ENCODE measurements at regions not wholly inside any gene's neighbourhood (a gene's known extent, or its start where the extent isn't known, plus 50 kb on each side); places are given as distances from the start of the nearest gene placed in this dataset.

GRCh38 chr3:105083945-105084344 is 282.8 kb upstream of the ALCAM start (continued):
- no peak for TF ChIP-seq CHD7 (IDR thresholded peaks at IDR 0.05; ENCODE audit: insufficient replicate concordance, low read length)
- no peak for TF ChIP-seq FOSL1 (IDR thresholded peaks at IDR 0.05; ENCODE audit: insufficient read depth, low read depth, low read length)
- no peak for TF ChIP-seq TAF1 (IDR thresholded peaks at IDR 0.05; ENCODE audit: low read depth, low read length)
- no peak for TF ChIP-seq E2F6 (IDR thresholded peaks at IDR 0.05)
- no peak for TF ChIP-seq CHD1 (IDR thresholded peaks at IDR 0.05; ENCODE audit: low read depth, low read length)
- TF ChIP-seq HDAC2 (IDR thresholded peaks at IDR 0.05; ENCODE audit: borderline replicate concordance in 1 of 2, low read depth in 2 of 2, low read length in 2 of 2) = no peak
- no peak for TF ChIP-seq POLR2A (IDR thresholded peaks at IDR 0.05; ENCODE audit: control extremely low read depth in 1 of 2, low read depth in 2 of 2, low read length in 2 of 2)
- TF ChIP-seq TAF7 (optimal IDR thresholded peaks at IDR 0.05; ENCODE audit: borderline replicate concordance, low read depth, low read length) = no peak
- no peak for TF ChIP-seq RXRA (IDR thresholded peaks at IDR 0.05; ENCODE audit: insufficient read depth, low read depth, low read length)
- no peak for TF ChIP-seq EP300 (IDR thresholded peaks at IDR 0.05; ENCODE audit: borderline replicate concordance in 1 of 2, low read depth in 2 of 2, low read length in 2 of 2)
- TF ChIP-seq POU5F1 (IDR thresholded peaks at IDR 0.05; ENCODE audit: low read depth, low read length) = no peak
- no peak for TF ChIP-seq BACH1 (IDR thresholded peaks at IDR 0.05; ENCODE audit: low read length)
